HG03060 (cell line): ENCODE measurements at regions not wholly inside any gene's neighbourhood (a gene's known extent, or its start where the extent isn't known, plus 50 kb on each side); places are given as distances from the start of the nearest gene placed in this dataset.
"Not testable (repeated sequence)": the region's sequence is repeated elsewhere in the genome, so short reads cannot be mapped to it uniquely, and the experiment has no call there.

Source experiments
- ATAC-seq: cut with Tn5 transposase; IDR thresholded peaks from one replicate; pipeline ENCODE4 v1.9.1; 2021; ENCODE audit warnings: low read depth, moderate number of reproducible peaks; ENCODE audit not compliant: unreplicated experiment

DNA sequence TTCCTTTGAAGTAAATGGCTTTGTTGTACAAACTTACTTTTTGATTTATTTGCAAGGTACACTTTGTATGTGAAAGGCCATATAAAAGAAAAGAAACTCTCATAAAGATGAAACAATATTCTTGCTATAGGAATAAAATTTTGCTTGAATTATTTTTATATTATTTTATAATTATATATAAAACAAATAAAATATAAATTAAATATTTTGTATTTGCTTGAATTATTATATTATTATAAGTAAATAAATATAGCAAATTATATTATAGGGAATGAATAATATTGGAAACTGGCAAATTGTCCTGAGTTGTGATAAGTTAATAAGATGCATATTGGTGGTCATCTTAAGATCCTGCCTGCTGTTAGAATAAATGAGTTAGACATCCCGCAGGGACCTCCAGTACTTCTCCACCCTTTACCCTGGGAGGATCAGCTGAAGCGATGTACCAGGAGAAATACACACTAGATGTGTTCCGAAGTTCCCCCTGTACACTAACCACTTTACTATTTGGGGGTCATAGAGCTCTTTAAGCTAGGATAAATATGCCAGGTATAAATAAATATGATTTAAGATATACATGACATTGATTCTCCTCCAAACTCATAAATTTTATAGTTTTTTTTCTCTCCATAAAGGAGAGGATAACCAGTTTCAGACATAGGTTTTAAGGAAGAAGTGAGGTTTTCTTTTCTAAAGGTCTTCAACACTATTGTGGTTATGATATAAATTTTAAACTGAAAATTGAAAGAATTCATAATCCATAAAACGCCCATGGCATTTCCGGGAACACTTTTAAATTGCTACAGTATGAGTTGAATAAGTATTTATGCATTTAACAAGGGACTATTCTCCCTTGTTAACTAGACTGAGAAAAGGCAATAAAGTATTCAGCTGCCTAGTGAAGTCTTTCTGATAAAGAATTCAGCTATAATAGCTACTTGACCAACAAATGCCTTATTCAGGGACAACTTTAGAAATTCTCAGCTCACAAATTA, 486.3 kb upstream of the MARCKS start:
- ATAC-seq = no peak

GRCh38 chr6:113375466-113375865, 481.7 kb upstream of the MARCKS start:
- ATAC-seq = not testable (repeated sequence)

DNA sequence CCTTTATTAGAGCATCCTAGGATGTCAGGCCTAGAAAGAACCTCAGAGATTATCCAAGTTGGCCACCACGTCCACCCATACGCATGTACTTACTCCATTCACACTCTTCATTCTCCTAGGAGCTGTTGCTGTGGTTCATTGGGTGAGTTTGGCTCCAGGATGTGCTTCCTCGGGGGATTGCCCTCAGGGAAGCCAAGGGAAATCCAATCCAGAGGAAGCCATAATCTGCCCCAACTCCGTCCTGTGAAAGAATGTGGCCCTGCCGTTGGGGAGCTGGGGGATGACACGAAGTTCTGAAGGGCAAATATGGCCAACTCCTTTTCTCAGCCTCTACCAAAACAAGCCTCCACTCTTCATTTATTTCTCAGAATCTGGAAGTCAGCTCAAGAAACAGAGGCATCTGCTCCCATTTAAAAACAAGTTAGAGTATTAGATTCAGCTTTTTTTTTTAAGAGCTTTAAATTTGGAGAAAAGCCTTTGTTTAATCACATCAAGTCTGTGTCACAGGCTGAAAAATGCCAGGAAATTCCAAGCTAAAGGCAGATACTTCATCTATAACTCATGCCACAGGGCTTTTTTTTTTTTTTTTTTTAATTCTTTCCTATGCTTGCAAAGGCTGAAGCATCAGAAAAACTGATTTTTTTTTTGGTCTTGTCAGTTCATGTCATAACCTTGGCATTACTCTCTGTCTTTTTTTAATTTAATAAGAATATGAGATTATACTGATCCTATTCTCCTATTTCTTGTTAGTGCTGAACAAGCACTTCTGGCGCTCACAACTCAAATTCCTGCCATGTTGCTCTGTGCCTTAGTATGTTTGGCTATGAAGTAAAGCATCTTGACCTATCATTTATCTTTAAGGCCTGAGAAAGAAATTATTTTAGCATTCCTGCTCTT, 480.9 kb upstream of the MARCKS start:
- no peak for ATAC-seq

GRCh38 chr6:113376847-113377165, 480.3 kb upstream of the MARCKS start:
- ATAC-seq = no peak

DNA sequence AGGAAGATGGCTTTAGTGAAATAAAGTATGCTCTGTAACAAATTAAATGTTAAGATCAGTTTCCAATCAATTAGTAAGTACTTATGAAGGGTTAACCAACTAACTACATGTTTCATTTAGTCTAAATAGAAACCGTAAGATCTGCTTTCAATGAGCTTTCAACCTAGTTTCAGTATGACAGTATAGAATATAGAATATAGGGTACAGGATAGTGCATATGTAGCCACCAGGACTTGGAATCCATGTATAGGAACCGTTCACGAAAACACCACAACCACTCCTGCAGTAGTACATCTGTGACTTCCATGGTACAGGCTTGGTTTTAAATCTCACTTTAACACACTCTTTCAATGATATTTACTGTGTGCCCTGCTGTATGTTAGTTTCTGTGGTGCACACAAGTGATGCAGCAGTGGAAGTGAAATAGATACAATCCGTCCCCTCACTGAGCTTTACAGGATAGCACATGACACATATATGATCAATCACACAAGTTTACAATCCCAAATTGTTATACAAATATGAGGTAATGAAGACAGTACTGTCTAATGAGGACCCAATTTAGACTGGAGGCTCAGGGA, 479.7 kb upstream of the MARCKS start:
- ATAC-seq = no peak

DNA sequence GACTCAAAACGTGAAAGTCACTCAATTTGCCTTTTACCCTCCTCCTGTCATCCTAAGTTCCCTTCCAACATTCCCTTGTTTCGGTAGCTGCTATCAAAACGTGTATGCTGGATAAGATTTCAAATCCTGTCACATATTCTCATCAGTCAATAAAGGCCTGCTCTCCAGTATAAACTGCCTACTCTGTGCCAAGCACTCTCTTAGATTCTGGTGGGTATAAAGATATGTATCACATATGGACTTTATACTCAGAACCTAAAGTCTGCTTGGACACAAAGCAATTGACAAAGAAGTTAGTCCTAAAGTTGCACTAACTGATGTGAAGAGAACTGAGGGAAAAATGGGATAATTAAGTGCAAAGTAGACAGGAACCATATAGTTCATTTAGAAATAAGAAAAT, 476.6 kb upstream of the MARCKS start:
- no peak for ATAC-seq

- ATAC-seq = no peak
Measured at GRCh38 chr6:113381232-113381631, 475.9 kb upstream of the MARCKS start.

DNA sequence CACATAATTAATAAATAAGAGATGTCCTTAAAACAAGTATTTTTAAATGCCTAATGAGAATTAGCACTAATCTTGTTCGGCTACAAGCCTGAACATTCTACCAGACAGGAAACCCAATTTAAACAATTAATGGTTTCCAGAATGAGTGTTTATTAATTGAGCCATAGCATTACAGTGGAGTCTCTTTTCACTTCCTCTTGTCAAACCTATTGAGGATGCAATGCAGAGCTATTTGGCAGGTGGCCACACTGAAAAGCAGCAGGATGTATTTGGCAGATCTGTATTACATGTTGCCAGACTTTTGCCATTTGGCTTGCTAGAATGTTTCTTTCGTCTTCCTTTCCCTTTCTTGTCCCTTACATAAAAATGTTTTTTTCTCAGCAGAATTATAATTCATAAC, 475.2 kb upstream of the MARCKS start:
- peak; percentile 84 for ATAC-seq

DNA sequence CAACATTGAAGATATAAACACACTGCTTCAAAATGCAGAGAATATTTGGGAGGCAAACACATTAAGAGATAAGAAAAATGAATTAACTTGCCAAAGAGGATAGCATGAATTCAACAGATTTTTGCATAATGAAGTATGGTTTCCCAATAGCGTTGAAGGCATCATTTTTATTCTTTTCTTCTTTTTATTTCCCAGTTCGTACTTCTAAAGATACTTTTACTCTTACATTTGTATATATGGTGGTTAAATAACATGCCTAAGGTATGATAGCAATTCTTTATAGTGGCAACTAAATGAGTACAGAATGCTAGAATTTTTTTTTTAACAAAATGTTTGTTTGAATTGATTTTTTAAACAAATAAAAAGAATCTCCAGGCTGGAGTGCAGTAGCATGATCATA, 473.4 kb upstream of the MARCKS start:
- ATAC-seq = no peak

- no peak for ATAC-seq
Measured at GRCh38 chr6:113385020-113385431, 472.1 kb upstream of the MARCKS start.

DNA sequence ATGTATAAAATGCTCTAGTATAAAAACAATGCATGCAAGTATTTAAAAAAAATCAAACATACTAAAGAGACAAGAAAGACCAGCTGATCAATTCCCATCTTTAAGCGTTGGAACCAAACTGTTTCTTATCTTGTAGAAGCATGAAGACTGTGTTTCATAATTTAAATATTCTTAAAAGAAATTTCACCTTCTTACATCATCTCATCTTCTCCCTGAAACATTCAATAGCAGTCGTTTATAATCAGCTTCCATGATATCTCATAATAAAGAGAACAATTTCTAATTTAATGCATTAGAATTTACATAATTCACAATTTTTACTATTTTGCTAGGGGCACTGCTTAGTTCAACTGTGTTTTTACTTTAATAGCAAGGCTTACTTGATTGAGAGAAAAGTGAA, 468.1 kb upstream of the MARCKS start:
- no peak for ATAC-seq

GRCh38 chr6:113392551-113393055, 464.5 kb upstream of the MARCKS start:
- no peak for ATAC-seq

DNA sequence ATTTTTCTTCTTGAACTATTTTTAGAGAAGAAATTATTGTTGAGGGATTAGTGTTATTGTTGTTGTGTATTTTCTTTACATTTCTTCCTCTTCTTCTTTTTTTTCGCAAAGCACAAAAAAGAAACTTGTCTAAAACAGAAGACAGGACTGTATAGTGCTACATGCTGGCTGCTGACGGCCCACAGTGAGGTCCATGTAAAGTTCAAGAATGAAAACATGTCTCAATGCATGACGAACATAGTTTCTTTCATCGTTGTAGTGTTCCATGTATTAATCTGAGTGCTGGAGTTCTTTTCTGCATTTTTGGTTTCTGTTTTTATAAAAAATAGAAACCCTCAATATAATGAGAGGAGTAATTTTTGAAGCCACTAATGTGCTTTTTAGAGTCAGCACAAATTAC, 462.9 kb upstream of the MARCKS start:
- no peak for ATAC-seq

- ATAC-seq = no peak
Measured at GRCh38 chr6:113394729-113395128, 462.4 kb upstream of the MARCKS start.

GRCh38 chr6:113396730-113397129, 460.4 kb upstream of the MARCKS start:
- ATAC-seq = no peak

DNA sequence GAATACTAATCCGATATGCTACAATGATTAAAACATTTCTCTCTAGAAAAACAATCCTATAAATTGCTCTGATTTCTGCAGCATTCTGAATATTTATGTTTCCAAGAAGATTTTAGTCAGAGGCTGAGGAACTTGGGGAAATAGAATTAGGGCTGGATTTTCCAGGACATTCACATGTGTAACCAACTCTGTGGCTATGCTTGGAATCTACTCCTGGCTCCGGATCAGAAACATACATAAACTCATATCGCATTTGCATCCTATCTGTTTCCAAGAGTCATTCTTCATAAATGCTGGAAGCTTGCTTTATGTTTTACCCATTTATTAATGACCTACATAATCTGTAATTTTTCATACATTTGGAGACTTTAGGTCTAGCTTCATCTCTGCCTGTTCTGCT, 459.9 kb upstream of the MARCKS start:
- ATAC-seq = no peak

DNA sequence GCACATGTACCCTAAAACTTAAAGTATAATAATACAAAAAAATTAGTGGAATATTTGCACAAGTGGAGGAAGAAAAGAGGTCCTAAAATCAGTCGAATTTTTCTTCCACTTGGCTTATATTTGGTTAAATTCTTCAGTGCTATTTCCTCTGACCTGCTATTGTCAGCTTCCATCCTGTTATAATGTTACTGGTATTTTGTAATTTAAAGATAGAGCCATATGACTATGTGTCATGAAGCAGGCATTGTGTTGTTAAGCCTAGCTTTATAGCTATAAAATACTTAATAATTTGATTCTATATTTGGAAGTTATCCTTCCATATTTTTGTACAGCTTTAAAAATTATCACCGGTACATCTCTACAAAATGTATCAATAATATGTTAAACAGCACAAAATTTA, 455.9 kb upstream of the MARCKS start:
- ATAC-seq = no peak

DNA sequence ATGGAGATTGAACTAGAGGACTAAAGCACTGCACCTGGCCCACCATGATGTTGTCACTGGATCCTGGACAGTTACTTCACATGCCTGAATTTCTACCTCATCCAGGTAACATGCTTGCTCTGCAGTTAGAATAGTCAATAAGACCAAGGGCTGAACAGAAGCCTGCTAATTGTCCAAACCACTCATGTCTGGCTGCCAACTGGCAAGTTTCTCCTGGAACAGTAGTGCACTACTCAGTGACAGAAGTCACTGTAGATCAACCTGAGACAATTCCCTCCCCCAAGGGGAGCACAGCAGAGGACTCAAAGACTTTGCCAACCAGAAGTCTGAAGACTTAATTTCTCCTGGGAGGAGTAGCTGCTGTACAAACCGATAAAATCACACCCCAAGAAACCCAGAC, 454.6 kb upstream of the MARCKS start:
- ATAC-seq = no peak

GRCh38 chr6:113403966-113404595, 453.1 kb upstream of the MARCKS start:
- no peak for ATAC-seq

- ATAC-seq = no peak
Measured at GRCh38 chr6:113405326-113406047, 451.7 kb upstream of the MARCKS start.
